Neuronal stem cell (in vitro differentiated cells): ENCODE measurements at regions not wholly inside any gene's neighbourhood (a gene's known extent, or its start where the extent isn't known, plus 50 kb on each side); places are given as distances from the start of the nearest gene placed in this dataset.

ENCODE experiments used
- DNase-seq: peaks from one replicate; pipeline ENCODE4 v3.0.0-alpha.2; 2013; ENCODE audit warnings: low spot score
- H2AFZ ChIP-seq: one replicate; pipeline ENCODE4 v1.6.1; 2013; ENCODE audit warnings: mild to moderate bottlenecking, low read length, inconsistent platforms
- H2AK5ac ChIP-seq: 2 replicates; pipeline ENCODE4 v1.6.1; 2013; ENCODE audit warnings: low read depth, mild to moderate bottlenecking, inconsistent platforms, low read length, moderate library complexity, mixed read lengths
- H2BK120ac ChIP-seq: 2 replicates; pipeline ENCODE4 v1.6.1; 2013; ENCODE audit warnings: low read depth, mild to moderate bottlenecking, inconsistent platforms, low read length, moderate library complexity, mixed read lengths
- H2BK12ac ChIP-seq: one replicate; pipeline ENCODE4 v1.6.1; 2013; ENCODE audit warnings: low read length, inconsistent platforms
- H2BK15ac ChIP-seq: 2 replicates; pipeline ENCODE4 v1.6.1; 2013; ENCODE audit warnings: mild to moderate bottlenecking, low read length, inconsistent platforms, mixed read lengths
- H2BK5ac ChIP-seq: one replicate; pipeline ENCODE4 v1.6.1; 2013; ENCODE audit warnings: inconsistent platforms, mild to moderate bottlenecking, low read length, moderate library complexity
- H3K14ac ChIP-seq: one replicate; pipeline ENCODE4 v1.6.1; 2013; ENCODE audit warnings: low read length, inconsistent platforms
- H3K18ac ChIP-seq: 2 replicates; pipeline ENCODE4 v1.6.1; 2013; ENCODE audit warnings: low read length, inconsistent platforms
- H3K23ac ChIP-seq: 2 replicates; pipeline ENCODE4 v1.6.1; 2013; ENCODE audit warnings: low read depth, mild to moderate bottlenecking, mixed read lengths, low read length, inconsistent platforms; ENCODE audit not compliant: poor library complexity
- H3K27ac ChIP-seq: replicated peaks from 3 replicates; pipeline ENCODE4 v1.5.1; 2013; ENCODE audit warnings: low read length, inconsistent platforms
- H3K27me3 ChIP-seq, 3 experiments: 2 replicates each; pipeline ENCODE4 v1.6.1; 2013; ENCODE audit warnings: low read length in 3 of 3, mild to moderate bottlenecking in 2 of 3, inconsistent platforms in 1 of 3, low read depth in 1 of 3, mixed read lengths in 1 of 3, moderate library complexity in 1 of 3; ENCODE audit not compliant: control insufficient read depth in 3 of 3, insufficient read depth in 3 of 3
- H3K36me3 ChIP-seq, 2 donors: replicated peaks in 1 of 2; 2 replicates each; pipeline ENCODE4 v1.6.1; 2013; ENCODE audit warnings: low read length in 2 of 2; ENCODE audit not compliant: control insufficient read depth in 2 of 2, insufficient read depth in 2 of 2
- H3K4ac ChIP-seq: 2 replicates; pipeline ENCODE4 v1.6.1; 2013; ENCODE audit warnings: inconsistent platforms, mild to moderate bottlenecking, low read length, moderate library complexity
- H3K4me1 ChIP-seq, 2 donors: 1 replicate in 1 of 2; 2 replicates in 1 of 2; pipeline ENCODE4 v1.6.1; 2013; ENCODE audit warnings: low read length in 2 of 2, low read depth in 1 of 2; ENCODE audit not compliant: control insufficient read depth in 2 of 2, insufficient read depth in 1 of 2
- H3K4me2 ChIP-seq: one replicate; pipeline ENCODE4 v1.6.1; 2013; ENCODE audit warnings: mild to moderate bottlenecking, low read length, inconsistent platforms; ENCODE audit not compliant: insufficient read depth, poor library complexity, severe bottlenecking
- H3K4me3 ChIP-seq, 2 donors: 2 replicates each; pipeline ENCODE4 v1.5.1; 2013; ENCODE audit warnings: low read length in 2 of 2, mild to moderate bottlenecking in 2 of 2, inconsistent platforms in 1 of 2, moderate library complexity in 1 of 2
- H3K79me1 ChIP-seq: one replicate; pipeline ENCODE4 v1.6.1; 2013; ENCODE audit warnings: low read depth, mild to moderate bottlenecking, inconsistent platforms, low read length, moderate library complexity
- H3K9ac ChIP-seq: one replicate; pipeline ENCODE4 v1.6.1; 2013; ENCODE audit warnings: mild to moderate bottlenecking, low read depth, low read length, inconsistent platforms; ENCODE audit not compliant: poor library complexity
- H3K9me3 ChIP-seq, 2 donors: replicated peaks in 1 of 2; 2 replicates each; pipeline versions ENCODE3 to v1.6.1; 2013; ENCODE audit warnings: low read length in 2 of 2, mild to moderate bottlenecking in 2 of 2, inconsistent platforms in 1 of 2, low read depth in 1 of 2, mixed read lengths in 1 of 2, moderate library complexity in 1 of 2; ENCODE audit not compliant: control insufficient read depth in 2 of 2, insufficient read depth in 1 of 2
- H4K8ac ChIP-seq: one replicate; pipeline ENCODE4 v1.6.1; 2013; ENCODE audit warnings: low read depth, mild to moderate bottlenecking, inconsistent platforms, low read length, moderate library complexity
- H4K91ac ChIP-seq: one replicate; pipeline ENCODE4 v1.6.1; 2013; ENCODE audit warnings: low read length, low read depth, mild to moderate bottlenecking, inconsistent platforms; ENCODE audit not compliant: poor library complexity
- WGBS, 2 donors: extraction: QIAGEN DNeasy Blood & Tissue Kit; methylation state at CpG; one replicate each; pipeline ENCODE4 v1.1.7; 2013; ENCODE audit warnings: missing lambda C conversion rate in 2 of 2, mixed read lengths in 1 of 2; ENCODE audit not compliant: insufficient read length in 2 of 2, insufficient replicate concordance in 1 of 2; ENCODE audit errors: extremely low coverage in 2 of 2; 5-methylcytosine and 5-hydroxymethylcytosine counted together

GRCh38 chr3:31469385-31469784 is 63.3 kb upstream of the STT3B start:
- Histone ChIP-seq H3K4ac (no peak overlapping the region), H2BK5ac (no peak overlapping the region), H3K4me3 (no peak overlapping the region), H3K23ac (no peak overlapping the region), H3K18ac (no peak overlapping the region), H3K27ac (no peak overlapping the region), H4K8ac (no peak overlapping the region), H2BK12ac (no peak overlapping the region), H3K4me1 (no peaks in the 10 kb centered on the region), H2BK120ac (no peak overlapping the region), H3K9me3 (no peaks in the 10 kb centered on the region), H2AFZ (no peak overlapping the region), H3K36me3 (no peaks in the 10 kb centered on the region), H2BK15ac (no peak overlapping the region), H3K4me2 (no peak overlapping the region), H4K91ac (no peak overlapping the region), H3K27me3 (no peaks in the 10 kb centered on the region), H3K14ac (no peak overlapping the region), H3K79me1 (no peaks in the 10 kb centered on the region), H2AK5ac (no peak overlapping the region), H3K9ac (no peak overlapping the region)
- WGBS, 2 donors: no CpG with 5 or more reads among the region's 3 CpGs
- DNase-seq: no peak

- Histone ChIP-seq H3K27ac (no peak overlapping the region), H2BK15ac (no peak overlapping the region), H3K4ac (no peak overlapping the region), H2BK12ac (no peak overlapping the region), H3K14ac (no peak overlapping the region), H2BK120ac (no peak overlapping the region), H2BK5ac (no peak overlapping the region), H2AFZ (no peak overlapping the region), H3K36me3 (no peaks in the 10 kb centered on the region), H3K79me1 (no peaks in the 10 kb centered on the region), H4K8ac (no peak overlapping the region), H3K18ac (no peak overlapping the region), H3K27me3 (no peaks in the 10 kb centered on the region), H3K4me3 (no peak overlapping the region), H4K91ac (no peak overlapping the region), H3K23ac (no peak overlapping the region), H2AK5ac (no peak overlapping the region), H3K4me2 (no peak overlapping the region), H3K4me1 (no peaks in the 10 kb centered on the region), H3K9ac (no peak overlapping the region), H3K9me3 (no peaks in the 10 kb centered on the region)
- DNase-seq: no peak
- WGBS, 2 donors: no CpG with 5 or more reads among the region's 7 CpGs
These were observed 60.0 kb upstream of the STT3B start for GRCh38 chr3:31472479-31473390.

GRCh38 chr3:31476209-31476608 is 56.5 kb upstream of the STT3B start:
- H2BK5ac ChIP-seq: no peak overlapping the region
- peaks cover 0 to 2% of the 10 kb centered on the region in 2 donors for H3K9me3 ChIP-seq
- H3K14ac ChIP-seq: no peak overlapping the region
- H3K4ac ChIP-seq: no peak overlapping the region
- H2BK120ac ChIP-seq: no peak overlapping the region
- DNase-seq: no peak
- no peak overlapping the region for H4K91ac ChIP-seq
- no peaks in the 10 kb centered on the region for H3K79me1 ChIP-seq
- WGBS, 2 donors: no CpG with 5 or more reads among the region's 4 CpGs
- no peak overlapping the region for H2AK5ac ChIP-seq
- H3K27ac ChIP-seq: no peak overlapping the region
- H3K4me1 ChIP-seq: no peaks in the 10 kb centered on the region
- no peak overlapping the region for H3K4me3 ChIP-seq
- H3K18ac ChIP-seq: no peak overlapping the region
- no peaks in the 10 kb centered on the region for H3K36me3 ChIP-seq
- no peak overlapping the region for H2BK12ac ChIP-seq
- H4K8ac ChIP-seq: no peak overlapping the region
- H3K4me2 ChIP-seq: no peak overlapping the region
- H2BK15ac ChIP-seq: no peak overlapping the region
- no peaks in the 10 kb centered on the region for H3K27me3 ChIP-seq
- H3K23ac ChIP-seq: no peak overlapping the region
- no peak overlapping the region for H2AFZ ChIP-seq
- no peak overlapping the region for H3K9ac ChIP-seq

- Histone ChIP-seq H3K79me1 (no peaks in the 10 kb centered on the region), H2AFZ (no peak overlapping the region), H3K18ac (no peak overlapping the region), H3K23ac (no peak overlapping the region), H2BK5ac (no peak overlapping the region), H3K36me3 (no peaks in the 10 kb centered on the region), H2BK12ac (no peak overlapping the region), H2AK5ac (no peak overlapping the region), H2BK120ac (no peak overlapping the region), H3K4me1 (peaks cover 0 to 2% of the 10 kb centered on the region in 2 donors), H3K9me3 (peaks cover 0 to 2% of the 10 kb centered on the region in 2 donors), H3K4ac (no peak overlapping the region), H3K9ac (no peak overlapping the region), H3K27me3 (no peaks in the 10 kb centered on the region), H4K91ac (no peak overlapping the region), H2BK15ac (no peak overlapping the region), H3K4me2 (no peak overlapping the region), H3K4me3 (no peak overlapping the region), H4K8ac (no peak overlapping the region), H3K27ac (no peak overlapping the region), H3K14ac (no peak overlapping the region)
- WGBS, 2 donors: no CpG with 5 or more reads among the region's 1 CpG
- DNase-seq: no peak
These were observed 53.3 kb upstream of the STT3B start for GRCh38 chr3:31479431-31479830.
